Posterior cingulate gyrus (tissue), 11 donors: ENCODE measurements at regions not wholly inside any gene's neighbourhood (a gene's known extent, or its start where the extent isn't known, plus 50 kb on each side); places are given as distances from the start of the nearest gene placed in this dataset.

Experiments
- DNase-seq, 10 donors: peaks; one replicate each; pipeline versions ENCODE4 v3.0.0 to v3.0.0-alpha.2; 2020 to 2021; ENCODE audit warnings: mixed read lengths in 3 of 10
- intact Hi-C: fragments of 100-400 bp; cut with DNase I; formaldehyde crosslinking; loops from one replicate; pipeline ENCODE4 v1.15.1; 2023

DNA sequence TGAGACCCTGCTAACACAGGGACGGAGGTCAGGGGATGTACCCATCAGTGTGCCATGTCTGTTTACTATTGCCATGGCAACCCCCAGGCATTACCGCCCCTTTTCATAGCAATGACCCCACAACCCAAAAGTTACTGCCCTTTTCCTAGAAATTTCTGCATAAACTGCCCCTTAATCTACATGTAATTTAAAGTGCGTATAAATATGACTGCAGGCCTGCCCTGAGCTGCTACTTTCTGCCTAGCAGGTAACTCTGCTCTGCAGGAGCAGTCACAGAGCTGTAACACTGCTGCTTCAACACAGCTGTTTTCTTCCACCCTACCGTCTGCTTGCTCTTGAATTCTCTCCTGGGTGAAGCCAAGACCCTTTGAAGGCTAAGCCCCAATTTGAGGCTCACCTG, 57.1 kb upstream of the RPS6KA2 start:
- intact Hi-C loops: no loop called here
- no peak for DNase-seq

DNA sequence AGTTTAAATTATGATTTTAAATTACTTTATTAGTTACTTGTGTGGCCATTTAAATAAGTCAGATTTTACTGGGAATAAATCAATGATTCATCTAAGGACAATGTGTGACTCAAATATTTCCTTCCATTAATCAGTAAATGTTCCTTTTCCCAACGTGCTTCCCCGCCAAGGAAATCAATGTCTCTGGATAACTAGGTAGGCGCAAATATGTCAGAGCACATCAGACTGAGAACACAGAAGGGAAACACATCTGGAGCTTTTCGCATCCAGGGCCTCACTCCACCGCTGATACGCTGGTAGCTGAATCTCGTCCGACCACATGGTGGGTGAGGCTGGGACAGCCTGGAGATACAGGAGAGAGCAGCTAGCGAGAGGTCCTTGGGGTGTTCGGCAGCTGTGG, 56.4 kb upstream of the RPS6KA2 start:
- no peak for DNase-seq
- intact Hi-C loops: no loop called here

DNA sequence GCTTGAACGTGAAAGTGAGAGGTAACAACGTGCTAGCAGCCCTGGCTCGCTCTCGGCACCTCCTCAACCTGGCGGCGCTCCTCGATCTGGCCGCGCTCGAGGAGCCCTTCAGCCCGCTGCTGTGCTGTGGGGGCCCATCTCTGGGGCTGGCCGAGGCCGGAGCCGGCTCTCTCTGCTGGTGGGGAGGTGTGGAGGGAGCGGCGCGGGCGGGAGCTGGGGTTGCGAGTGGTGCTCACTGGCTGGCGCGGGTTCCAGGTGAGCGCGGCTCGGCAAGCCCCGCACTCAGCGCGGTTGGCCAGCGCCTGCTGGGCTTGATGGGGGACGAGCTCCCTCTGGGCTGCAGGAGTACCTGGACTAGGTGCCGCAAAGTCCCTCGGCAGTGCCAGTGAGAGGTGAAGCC, 52.5 kb upstream of the RPS6KA2 start:
- peak in 1 of 10 donors; percentile 81 for DNase-seq
- intact Hi-C loops: no loop called here

DNA sequence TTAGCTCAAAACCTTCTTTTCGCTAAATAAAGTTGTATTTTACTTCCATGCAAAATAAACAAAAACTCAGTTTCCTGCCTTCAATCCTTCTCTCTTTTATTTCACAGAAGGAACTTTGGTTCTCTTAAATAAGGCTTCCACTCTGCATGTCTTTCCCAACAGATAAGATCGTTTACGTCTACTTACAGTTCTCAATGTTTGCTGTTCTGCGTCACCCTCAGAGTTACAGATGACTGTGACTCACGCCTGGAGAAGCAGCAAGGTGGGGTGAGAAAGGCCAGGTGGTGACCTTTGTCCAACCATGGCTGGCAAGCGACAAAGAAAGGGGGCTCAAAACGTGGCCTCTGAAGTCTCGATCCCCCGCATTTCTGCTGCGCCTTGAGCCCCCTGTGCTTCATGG, 51.4 kb upstream of the RPS6KA2 start:
- no peak for DNase-seq

DNA sequence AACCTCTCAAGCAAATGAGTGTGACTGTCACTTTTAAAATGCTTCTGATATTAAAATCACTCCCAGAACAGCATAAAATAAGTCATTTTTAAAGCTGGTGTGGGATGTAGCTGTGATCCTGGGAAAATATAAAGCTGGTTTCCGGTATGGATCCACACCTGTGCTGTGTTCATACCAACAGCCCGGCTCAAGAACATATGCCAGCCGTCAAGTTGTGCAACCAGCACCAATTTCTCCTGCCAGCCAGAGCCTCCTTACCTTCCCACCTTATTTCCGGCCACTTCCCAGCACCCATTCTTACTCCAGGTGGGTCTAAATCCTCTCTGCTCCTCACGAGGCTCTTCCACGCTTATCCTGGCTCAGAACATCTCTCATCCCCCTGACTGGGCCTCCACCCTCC, 50.9 kb upstream of the RPS6KA2 start:
- DNase-seq: no peak
- intact Hi-C loops: no loop called here

More for the DNA sequence above, 51.4 kb upstream of the RPS6KA2 start:
- intact Hi-C loops: no loop called here
